ENCODE measurements at regions not wholly inside any gene's neighbourhood (a gene's known extent, or its start where the extent isn't known, plus 50 kb on each side); places are given as distances from the start of the nearest gene placed in this dataset.
"Not testable (repeated sequence)": the region's sequence is repeated elsewhere in the genome, so short reads cannot be mapped to it uniquely, and the experiment has no call there.

- DNase-seq = no peak
These were observed 90.0 kb downstream of the IGLL5 start for GRCh38 chr22:22977479-22978200.

GRCh38 chr22:22978637-22979036 lies 91.0 kb downstream of the IGLL5 start:
- DNase-seq = no peak

- DNase-seq = no peak
These were observed 91.1 kb upstream of the GNAZ start for GRCh38 chr22:22979121-22979724.

GRCh38 chr22:22979954-22980353 lies 90.4 kb upstream of the GNAZ start:
- DNase-seq = no peak

- DNase-seq = no peak
These were observed 88.4 kb upstream of the GNAZ start for GRCh38 chr22:22981670-22982571.

- DNase-seq = no peak
These were observed 87.7 kb upstream of the GNAZ start for GRCh38 chr22:22982616-22983015.

- no peak for DNase-seq
These were observed 87.2 kb upstream of the GNAZ start for GRCh38 chr22:22983123-22983522.

GRCh38 chr22:22983816-22984215 lies 86.5 kb upstream of the GNAZ start:
- no peak for DNase-seq

GRCh38 chr22:22984967-22985366 lies 85.4 kb upstream of the GNAZ start:
- no peak for DNase-seq

- DNase-seq = no peak
These were observed 84.3 kb upstream of the GNAZ start for GRCh38 chr22:22986008-22986407.

GRCh38 chr22:22986640-22987039 lies 83.7 kb upstream of the GNAZ start:
- no peak for DNase-seq

GRCh38 chr22:22988150-22988549 lies 82.2 kb upstream of the GNAZ start:
- DNase-seq = no peak

GRCh38 chr22:22988785-22989184 lies 81.5 kb upstream of the GNAZ start:
- DNase-seq = no peak

- no peak for DNase-seq
These were observed 80.5 kb upstream of the GNAZ start for GRCh38 chr22:22989856-22990255.

GRCh38 chr22:22990711-22991505 lies 79.4 kb upstream of the GNAZ start:
- not testable (repeated sequence) for DNase-seq

- DNase-seq = no peak
These were observed 77.8 kb upstream of the GNAZ start for GRCh38 chr22:22992474-22992873.

- no peak for DNase-seq
These were observed 77.1 kb upstream of the GNAZ start for GRCh38 chr22:22993184-22993583.

GRCh38 chr22:22995166-22995565 lies 75.2 kb upstream of the GNAZ start:
- DNase-seq = no peak

GRCh38 chr22:22996511-22997261 lies 73.6 kb upstream of the GNAZ start:
- DNase-seq = no peak

GRCh38 chr22:22997262-22997898 lies 72.9 kb upstream of the GNAZ start:
- DNase-seq = no peak

GRCh38 chr22:22997988-22998387 lies 72.3 kb upstream of the GNAZ start:
- DNase-seq = no peak

- DNase-seq = no peak
These were observed 70.8 kb upstream of the GNAZ start for GRCh38 chr22:22999523-22999922.

All from stimulated activated naive CD4-positive, alpha-beta T cell treated with Interleukin-2 at 50 U/mL for 16 hours (primary cell).